ENCODE measurements at regions not wholly inside any gene's neighbourhood (a gene's known extent, or its start where the extent isn't known, plus 50 kb on each side); places are given as distances from the start of the nearest gene placed in this dataset.

DNA sequence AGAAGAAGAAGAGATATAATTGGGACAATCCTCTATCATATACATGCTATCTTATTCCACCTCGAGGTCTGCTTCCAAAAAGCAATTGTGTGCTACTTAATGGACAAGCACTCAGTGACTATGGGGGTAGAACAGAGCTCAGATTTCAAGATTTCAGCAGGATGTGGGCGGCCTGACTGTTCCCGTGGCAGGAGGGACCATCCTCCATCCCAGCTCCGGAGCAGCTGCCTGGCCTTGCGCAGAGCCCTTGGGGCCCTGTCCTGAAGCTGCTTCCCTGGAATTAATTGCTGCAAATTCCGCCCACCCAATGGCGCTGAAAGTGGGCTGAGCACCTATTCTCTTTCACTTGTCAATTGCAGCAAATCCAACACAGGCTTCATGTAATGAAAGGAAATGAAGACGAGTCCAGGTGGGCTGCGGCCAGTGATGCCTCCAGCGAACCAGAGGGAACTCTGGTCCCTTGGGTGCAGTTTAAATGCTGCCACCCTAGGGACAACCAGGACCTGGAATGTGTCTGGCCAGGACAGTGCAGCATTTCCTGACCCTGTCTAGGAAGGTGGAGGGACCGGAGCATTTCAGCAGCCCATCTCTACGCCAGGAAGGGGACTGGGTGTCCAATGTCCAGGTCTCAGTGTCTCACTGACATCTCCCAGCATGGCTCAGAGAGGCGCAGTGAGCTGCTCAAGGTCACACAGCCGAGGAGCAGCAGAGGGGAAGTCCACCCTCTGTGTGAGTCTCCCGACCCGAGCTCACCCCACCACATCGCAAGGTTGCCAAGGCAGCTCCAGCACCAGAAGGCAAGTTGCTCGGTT is 50.5 kb upstream of the FCN1 start:
- DNase-seq (ENCODE audit: extremely low read depth in 1 of 4, low spot score in 3 of 4) (no peak), FAIRE-seq (no peak), ATAC-seq (no peak)
- intact Hi-C loops (cut with micrococcal nuclease) (no loop called here), in situ Hi-C loops (cut with MboI) (no loop called here)
- Histone ChIP-seq H4K20me1 (replicated peaks; ENCODE audit: control insufficient read depth, insufficient read depth, low read length) (peaks cover 4% of the 10 kb centered on the region; the same call in 1 of the 2 replicates), H2AFZ (ENCODE audit: low read depth, low read length) (no peak overlapping the region), H3K36me3 (ENCODE audit: control insufficient read depth, insufficient read depth, low read length) (no peaks in the 10 kb centered on the region), H3K4me1 (replicated peaks in 1 of 2; ENCODE audit: control insufficient read depth in 2 of 2, insufficient read depth in 2 of 2, low read length in 2 of 2) (no peaks in the 10 kb centered on the region), H3K27ac (ENCODE audit: extremely low read depth, low read depth, low read length) (no peak overlapping the region), H3K4me2 (ENCODE audit: insufficient read depth, low read length) (no peak overlapping the region), H3K79me2 (ENCODE audit: control insufficient read depth, insufficient read depth, low read length) (no peaks in the 10 kb centered on the region), H3K27me3 (ENCODE audit: control insufficient read depth in 2 of 2, insufficient read depth in 2 of 2, low read length in 2 of 2) (peaks cover 0 to 35% of the 10 kb centered on the region in 2 experiments; a peak in 4 of 5 replicates), H3K4me3 (no peak overlapping the region), H3K9ac (ENCODE audit: insufficient read depth in 1 of 2, low read depth in 2 of 2, low read length in 2 of 2) (no peak overlapping the region), H3K9me3 (replicated peaks; ENCODE audit: control insufficient read depth, insufficient read depth, low read depth, low read length) (no peaks in the 10 kb centered on the region), H3K9me1 (ENCODE audit: control insufficient read depth, insufficient read depth, low read length) (no peaks in the 10 kb centered on the region)
- ChIA-PET CTCF (ENCODE audit: low intra/inter-chr PET ratio) (no interaction called here), POLR2A (no interaction called here)
- no TSS peak for BruUV-seq (replicated peaks)
- 3% methylated on average over 15 of the region's 18 CpGs for WGBS (ENCODE audit: insufficient coverage, low coverage, missing lambda C conversion rate)
- TF ChIP-seq RAD21 (CRISPR knock-in tag; conservative IDR thresholded peaks at IDR 0.05 in 1 of 2, IDR thresholded peaks at IDR 0.05 in 1 of 2) (no peak), ZNF584 (CRISPR knock-in tag; IDR thresholded peaks at IDR 0.05; ENCODE audit: low read depth) (no peak), NONO (IDR thresholded peaks at IDR 0.05; ENCODE audit: low read depth in 2 of 2, low read length in 1 of 2) (no peak), RNF2 (IDR thresholded peaks at IDR 0.05) (no peak)

DNA sequence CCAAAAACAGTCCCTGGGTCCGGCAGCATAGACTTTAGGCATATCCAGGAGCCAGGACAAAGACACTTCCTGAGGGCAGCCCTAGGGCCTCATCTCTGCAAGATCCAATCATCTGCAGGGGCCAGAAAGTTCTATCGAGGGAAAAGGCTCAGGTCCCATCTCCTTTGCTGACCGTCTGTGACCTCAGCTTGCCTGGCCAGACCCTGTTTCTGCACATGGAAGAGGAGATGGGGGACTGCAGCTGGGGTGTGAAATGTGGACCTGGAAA is 51.0 kb upstream of the FCN1 start:
- Histone ChIP-seq H3K9me1 (ENCODE audit: control insufficient read depth, insufficient read depth, low read length) (no peaks in the 10 kb centered on the region), H3K9me3 (replicated peaks; ENCODE audit: control insufficient read depth, insufficient read depth, low read depth, low read length) (no peaks in the 10 kb centered on the region), H3K36me3 (ENCODE audit: control insufficient read depth, insufficient read depth, low read length) (no peaks in the 10 kb centered on the region), H3K4me1 (replicated peaks in 1 of 2; ENCODE audit: control insufficient read depth in 2 of 2, insufficient read depth in 2 of 2, low read length in 2 of 2) (no peaks in the 10 kb centered on the region), H2AFZ (ENCODE audit: low read depth, low read length) (no peak overlapping the region), H3K27me3 (ENCODE audit: control insufficient read depth in 2 of 2, insufficient read depth in 2 of 2, low read length in 2 of 2) (peaks cover 0 to 30% of the 10 kb centered on the region in 2 experiments; a peak in 3 of 5 replicates), H3K27ac (ENCODE audit: extremely low read depth, low read depth, low read length) (no peak overlapping the region), H4K20me1 (replicated peaks; ENCODE audit: control insufficient read depth, insufficient read depth, low read length) (peaks cover 4% of the 10 kb centered on the region; the same call in 1 of the 2 replicates), H3K9ac (ENCODE audit: insufficient read depth in 1 of 2, low read depth in 2 of 2, low read length in 2 of 2) (no peak overlapping the region), H3K4me3 (no peak overlapping the region), H3K4me2 (ENCODE audit: insufficient read depth, low read length) (no peak overlapping the region), H3K79me2 (ENCODE audit: control insufficient read depth, insufficient read depth, low read length) (no peaks in the 10 kb centered on the region)
- in situ Hi-C loops (cut with MboI) (no loop called here), intact Hi-C loops (cut with micrococcal nuclease) (no loop called here)
- TF ChIP-seq, protein P1, sequence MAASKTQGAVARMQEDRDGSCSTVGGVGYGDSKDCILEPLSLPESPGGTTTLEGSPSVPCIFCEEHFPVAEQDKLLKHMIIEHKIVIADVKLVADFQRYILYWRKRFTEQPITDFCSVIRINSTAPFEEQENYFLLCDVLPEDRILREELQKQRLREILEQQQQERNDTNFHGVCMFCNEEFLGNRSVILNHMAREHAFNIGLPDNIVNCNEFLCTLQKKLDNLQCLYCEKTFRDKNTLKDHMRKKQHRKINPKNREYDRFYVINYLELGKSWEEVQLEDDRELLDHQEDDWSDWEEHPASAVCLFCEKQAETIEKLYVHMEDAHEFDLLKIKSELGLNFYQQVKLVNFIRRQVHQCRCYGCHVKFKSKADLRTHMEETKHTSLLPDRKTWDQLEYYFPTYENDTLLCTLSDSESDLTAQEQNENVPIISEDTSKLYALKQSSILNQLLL (CRISPR knock-in tag; IDR thresholded peaks at IDR 0.05; ENCODE audit: borderline replicate concordance), result no peak
- no peak for TF ChIP-seq ZNF134 (CRISPR knock-in tag; conservative IDR thresholded peaks at IDR 0.05)
- FAIRE-seq (no peak), DNase-seq (ENCODE audit: extremely low read depth in 1 of 4, low spot score in 3 of 4) (no peak), ATAC-seq (no peak)
- POLR2A ChIA-PET, result no interaction called here
- WGBS (ENCODE audit: insufficient coverage, low coverage, missing lambda C conversion rate), result 0% methylated on average over 2 of the region's 3 CpGs
- CTCF ChIA-PET (ENCODE audit: low intra/inter-chr PET ratio), result no interaction called here
- BruUV-seq (replicated peaks), result no TSS peak
